HT1080 (cell line): ENCODE measurements at regions not wholly inside any gene's neighbourhood (a gene's known extent, or its start where the extent isn't known, plus 50 kb on each side); places are given as distances from the start of the nearest gene placed in this dataset.

ENCODE experiments used
- DNase-seq: peaks from one replicate; pipeline ENCODE4 v3.0.0-alpha.2; 2015; ENCODE audit warnings: low read depth

- DNase-seq = peak; percentile 81
Measured at GRCh38 chr3:46114323-46114988, 87.2 kb upstream of the XCR1 start.

DNA sequence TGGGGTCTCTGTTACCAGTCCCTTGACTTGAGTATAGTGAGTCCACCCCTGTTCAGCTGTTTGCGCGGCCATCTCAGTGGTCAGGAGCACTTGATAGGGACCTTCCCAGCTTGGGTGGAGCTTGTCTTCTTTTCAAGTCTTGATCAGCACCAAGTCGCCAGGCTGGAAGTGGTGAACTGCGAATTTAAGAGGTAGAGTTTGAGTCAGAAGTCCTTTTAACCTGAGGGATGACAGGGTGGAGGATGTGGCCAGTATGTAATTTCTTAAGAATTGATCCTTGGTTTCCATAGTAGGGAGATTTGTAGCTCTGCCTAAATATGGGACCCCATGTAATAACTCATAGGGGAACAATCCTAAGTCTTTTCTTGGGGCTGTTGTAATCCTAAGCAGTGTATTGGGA lies 86.3 kb upstream of the XCR1 start:
- peak; percentile 62 for DNase-seq

DNA sequence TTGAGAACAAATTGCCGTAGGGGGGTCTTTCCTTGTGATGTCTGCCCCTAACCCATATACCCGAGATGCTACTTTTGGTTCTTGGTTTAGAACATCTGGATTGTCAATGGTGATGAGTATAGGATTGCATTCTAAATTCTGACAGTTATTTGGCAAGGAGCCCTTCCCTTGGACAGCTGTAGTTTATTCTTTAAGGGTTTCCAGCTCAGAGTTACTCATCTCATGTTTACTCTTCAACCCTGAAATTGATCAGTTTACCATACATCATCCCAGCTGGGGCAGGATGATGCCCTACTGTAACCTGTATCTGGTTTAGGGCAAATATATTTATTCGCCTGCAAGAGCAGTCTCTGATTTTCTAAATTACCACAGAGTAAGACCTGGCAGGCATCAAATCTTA lies 85.7 kb upstream of the XCR1 start:
- DNase-seq = peak; percentile 70

DNA sequence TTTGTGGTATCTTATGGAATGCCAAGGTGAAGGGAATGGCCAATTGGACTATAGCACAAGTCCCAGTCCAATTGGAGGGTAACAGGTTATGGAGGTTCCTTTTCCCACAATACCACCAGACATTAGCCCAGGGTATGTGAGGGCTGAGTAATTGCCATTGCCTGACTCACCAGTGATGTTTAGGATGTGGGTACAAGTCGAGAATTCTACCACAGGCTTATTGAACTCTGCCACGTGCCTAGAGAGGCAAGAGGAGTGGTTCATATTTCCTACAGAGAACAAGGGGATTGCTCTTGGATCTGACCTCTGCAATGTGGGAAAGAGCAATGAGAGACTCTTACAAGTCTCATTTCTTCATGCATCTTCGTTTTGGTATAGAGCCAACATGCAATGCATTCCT lies 85.0 kb upstream of the XCR1 start:
- DNase-seq = peak; percentile 99

- peak; percentile 95 for DNase-seq
Measured at GRCh38 chr3:46110701-46111493, 83.6 kb upstream of the XCR1 start.

DNA sequence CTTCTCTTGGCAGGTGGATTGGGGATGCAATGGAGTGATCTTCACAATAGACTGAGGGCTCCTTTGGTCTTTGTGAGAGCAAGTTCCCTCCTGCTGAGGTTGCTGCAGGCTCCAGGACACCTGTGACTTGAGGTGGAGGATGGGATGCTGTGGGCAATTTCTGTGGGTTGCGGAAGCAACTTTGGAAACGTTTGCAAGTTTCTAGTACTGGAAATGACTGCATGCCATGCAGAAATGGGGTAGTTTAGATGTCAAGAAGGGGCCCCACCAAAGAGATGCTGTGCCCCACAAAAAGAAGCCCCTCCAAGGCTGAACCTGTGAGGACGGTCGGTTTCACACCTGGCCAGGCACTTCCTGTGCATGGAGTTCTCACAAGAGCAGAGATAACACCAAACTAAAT lies 80.4 kb upstream of the XCR1 start:
- no peak for DNase-seq

DNA sequence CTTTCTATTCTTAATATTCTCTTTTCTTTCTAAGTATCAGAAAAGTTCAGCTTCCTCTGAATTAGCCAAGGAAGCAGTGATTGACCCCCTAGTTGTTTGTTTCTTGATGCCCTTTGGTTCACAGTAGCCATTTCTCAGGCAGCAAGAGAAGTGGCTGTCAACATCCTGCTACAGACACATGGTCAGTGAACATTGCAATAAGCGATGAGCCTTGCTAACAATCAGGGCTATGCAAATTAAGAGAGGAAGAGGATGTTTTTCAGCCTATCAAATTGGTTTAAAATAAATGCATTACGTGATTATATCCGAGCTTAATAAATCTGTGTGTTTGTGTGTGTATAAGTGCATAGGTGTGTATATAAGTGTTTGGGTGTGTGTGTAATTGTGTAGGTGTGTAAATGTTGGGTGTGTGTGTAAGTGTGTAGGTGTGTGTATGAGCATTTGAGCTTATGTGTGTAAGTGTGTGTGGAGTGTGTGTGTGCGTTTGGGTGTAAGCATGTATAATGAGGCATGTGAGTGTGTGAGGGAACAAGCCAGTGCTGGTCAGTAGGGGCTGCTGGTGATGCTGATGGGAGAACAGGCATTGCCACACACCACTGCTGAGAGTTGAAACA lies 78.1 kb upstream of the XCR1 start:
- DNase-seq = no peak

- no peak for DNase-seq
Measured at GRCh38 chr3:46104706-46105105, 77.4 kb upstream of the XCR1 start.

DNA sequence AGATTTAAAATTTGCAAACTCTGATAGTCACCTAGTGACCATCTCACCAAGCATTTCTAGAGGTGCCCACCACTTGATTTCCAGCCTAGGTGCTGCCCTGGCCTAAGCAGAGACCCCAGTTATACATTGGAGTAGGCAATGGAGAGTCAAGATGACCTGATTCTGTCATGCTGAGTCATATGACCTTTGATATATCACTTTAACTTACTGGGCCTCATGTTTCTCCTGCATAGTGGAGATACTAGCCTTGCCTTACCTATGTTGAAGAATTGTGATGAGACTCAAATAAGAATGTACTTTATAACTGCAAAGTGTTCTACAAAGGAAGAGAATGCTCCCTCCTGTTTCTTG lies 75.5 kb upstream of the XCR1 start:
- peak; percentile 12 for DNase-seq

DNA sequence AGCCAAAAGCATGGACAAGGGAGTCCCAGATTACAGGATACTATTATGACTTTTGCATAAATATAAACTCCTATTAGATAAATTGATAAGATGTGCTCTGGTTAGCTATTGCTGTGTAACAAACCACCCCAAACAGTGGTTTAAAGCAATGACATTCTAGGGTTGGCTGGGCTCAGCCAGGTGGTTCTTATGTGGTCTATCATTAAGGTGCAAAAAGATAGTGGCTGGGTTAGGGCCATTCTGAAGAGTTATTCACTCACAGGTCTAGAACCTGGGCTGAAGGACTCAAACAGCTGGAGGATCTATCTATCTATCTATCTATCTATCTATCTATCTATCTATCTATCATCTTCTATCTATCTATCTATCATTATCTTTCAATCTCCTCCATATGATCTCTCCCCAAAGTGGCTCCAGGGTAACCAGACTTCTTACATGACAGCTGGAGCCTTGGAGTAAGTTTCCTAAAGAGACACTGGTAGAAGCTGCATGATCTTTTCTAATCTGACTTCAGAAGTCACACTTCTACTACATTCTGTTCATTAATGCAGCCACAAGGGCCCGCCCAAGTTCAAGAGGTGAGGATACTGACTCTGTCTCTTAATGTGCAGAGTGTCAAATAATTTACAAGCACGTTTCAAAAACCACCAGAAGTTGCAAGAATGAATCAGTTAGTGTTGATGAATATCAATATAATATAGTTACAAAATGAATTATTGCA lies 74.9 kb upstream of the XCR1 start:
- no peak for DNase-seq

- no peak for DNase-seq
Measured at GRCh38 chr3:46100812-46101211, 73.5 kb upstream of the XCR1 start.

GRCh38 chr3:46098319-46098761 lies 71.1 kb upstream of the XCR1 start:
- DNase-seq = peak; percentile 80

DNA sequence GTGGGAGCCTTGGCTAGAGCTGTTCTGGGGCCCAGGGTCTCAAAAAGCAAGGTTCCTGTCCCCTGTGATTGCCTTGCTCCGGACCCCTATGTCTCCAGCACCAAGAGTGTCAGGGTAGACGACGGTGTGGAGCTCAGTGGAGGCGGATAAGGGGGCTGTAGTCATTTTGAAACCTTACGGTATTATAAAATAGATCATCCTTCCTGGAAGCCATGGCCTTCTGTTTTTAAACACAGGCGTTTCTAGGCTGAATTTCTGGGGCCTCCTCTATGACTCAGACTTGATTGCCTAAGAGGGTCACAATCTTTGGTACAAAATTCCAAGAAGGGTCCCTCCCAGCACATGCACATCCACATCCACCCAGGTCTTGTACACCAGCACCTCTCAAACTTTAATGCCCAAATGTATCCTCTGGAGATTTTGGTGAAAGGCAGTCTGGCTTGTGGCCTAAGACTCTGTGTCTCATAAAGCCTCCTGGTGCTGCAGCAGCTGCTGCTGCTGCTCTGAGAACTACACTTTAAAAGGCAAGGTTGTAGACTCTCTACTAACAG lies 70.5 kb upstream of the XCR1 start:
- DNase-seq = peak; percentile 57

GRCh38 chr3:46096781-46097180 lies 69.5 kb upstream of the XCR1 start:
- DNase-seq = no peak

GRCh38 chr3:46096336-46096735 lies 69.1 kb upstream of the XCR1 start:
- DNase-seq = no peak

GRCh38 chr3:46095307-46095706 lies 68.0 kb upstream of the XCR1 start:
- DNase-seq = no peak

DNA sequence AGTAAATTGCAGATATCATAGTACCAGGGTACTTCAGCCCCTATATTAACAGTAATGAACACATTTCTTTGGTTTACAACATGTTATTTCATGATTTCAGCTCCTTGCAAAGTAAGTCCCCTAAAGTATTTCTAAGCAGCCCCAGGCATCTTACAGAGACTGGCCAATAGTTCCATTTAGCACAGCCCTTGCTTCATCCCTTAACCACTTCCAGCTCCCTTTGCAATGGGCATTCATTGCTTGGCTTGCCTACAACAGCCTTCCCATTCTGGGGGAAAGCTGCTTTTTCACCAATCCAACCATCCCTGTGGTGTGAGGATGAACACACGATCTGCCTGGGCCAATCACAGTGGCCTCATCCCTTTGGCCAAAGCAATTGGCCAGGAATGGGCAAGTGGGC lies 67.2 kb upstream of the XCR1 start:
- no peak for DNase-seq

DNA sequence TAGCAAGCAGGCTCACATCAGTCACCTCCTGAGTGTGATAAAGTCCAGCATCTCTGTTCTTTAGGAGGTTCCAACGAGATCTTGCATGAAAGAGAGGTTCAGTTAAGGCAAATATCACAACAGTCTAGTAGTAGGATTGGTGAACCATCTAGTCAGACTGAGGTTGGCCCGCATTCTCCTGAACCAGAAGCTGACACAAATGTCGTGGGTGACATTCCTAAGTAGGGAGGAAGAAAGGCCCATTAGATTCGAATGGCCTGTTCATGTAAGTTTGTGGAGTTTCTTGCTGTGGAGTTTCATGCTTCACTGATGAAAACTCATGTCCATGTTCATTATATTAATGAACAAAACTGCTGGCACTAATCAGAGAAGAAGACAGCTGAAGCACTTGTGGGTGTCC lies 66.7 kb upstream of the XCR1 start:
- no peak for DNase-seq

GRCh38 chr3:46093327-46093942 lies 66.2 kb upstream of the XCR1 start:
- no peak for DNase-seq

DNA sequence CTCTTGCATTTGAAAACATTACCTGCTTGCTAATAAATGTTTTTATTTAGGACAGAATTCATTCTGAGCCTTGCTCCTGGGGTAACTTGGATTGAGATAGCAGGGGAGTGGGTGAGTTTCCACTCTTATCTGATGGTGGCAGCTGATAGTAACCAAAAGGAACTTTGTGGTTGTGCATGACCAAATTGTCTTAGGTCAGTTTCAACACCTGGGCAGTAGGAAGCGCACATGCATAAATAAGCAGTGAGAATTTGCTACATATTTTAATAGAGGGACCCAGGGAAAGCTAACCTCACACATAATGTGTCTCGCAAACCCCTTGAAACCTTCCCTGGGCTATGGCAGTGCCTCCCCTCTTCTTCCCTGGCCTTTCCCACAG lies 65.4 kb upstream of the XCR1 start:
- no peak for DNase-seq
